ENCODE measurements at regions not wholly inside any gene's neighbourhood (a gene's known extent, or its start where the extent isn't known, plus 50 kb on each side); places are given as distances from the start of the nearest gene placed in this dataset.
"Not testable (repeated sequence)": the region's sequence is repeated elsewhere in the genome, so short reads cannot be mapped to it uniquely, and the experiment has no call there.

- TF ChIP-seq CTCF (conservative IDR thresholded peaks at IDR 0.05) (no peak), ZFX (IDR thresholded peaks at IDR 0.05) (no peak)
- no peak overlapping the region for H3K27ac ChIP-seq
These were observed 96.8 kb upstream of the TAS2R1 start for GRCh38 chr5:9726931-9727330.

GRCh38 chr5:9725265-9725664, 95.1 kb upstream of the TAS2R1 start:
- not testable (repeated sequence) for H3K27ac ChIP-seq

- TF ChIP-seq CTCF (conservative IDR thresholded peaks at IDR 0.05) = no peak
- TF ChIP-seq ZFX (IDR thresholded peaks at IDR 0.05) = no peak
- H3K27ac ChIP-seq = no peak overlapping the region
These were observed 94.6 kb upstream of the TAS2R1 start for GRCh38 chr5:9724707-9725106.

DNA sequence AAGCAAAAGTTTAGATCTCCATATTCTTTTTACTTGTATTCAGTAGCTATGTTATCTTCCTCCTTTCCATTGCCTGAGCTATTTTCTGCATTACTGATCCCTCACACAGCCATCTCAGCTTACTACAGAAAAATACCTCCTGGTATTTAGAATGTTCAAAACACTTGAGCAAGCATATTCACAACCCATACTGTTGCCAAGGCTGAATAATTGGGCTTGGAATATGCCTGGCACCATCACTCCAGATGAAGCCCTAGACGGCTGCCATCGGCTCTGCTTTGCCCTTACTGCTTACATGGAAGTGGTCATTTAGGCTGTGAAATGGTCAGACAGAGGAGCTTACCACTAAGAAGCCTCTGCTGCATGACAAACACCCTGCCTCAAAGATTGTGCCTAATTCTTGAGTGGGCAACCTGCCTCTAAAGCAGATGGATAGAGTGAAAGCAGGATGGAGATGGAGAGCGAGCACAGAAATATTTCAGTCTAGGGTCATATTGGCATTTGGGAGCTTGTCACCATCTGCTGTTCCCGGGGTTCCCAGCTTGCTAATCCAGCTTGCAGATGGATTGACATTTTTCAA, 92.5 kb upstream of the TAS2R1 start:
- no peak for TF ChIP-seq ZFX (IDR thresholded peaks at IDR 0.05)
- no peak for TF ChIP-seq CTCF (conservative IDR thresholded peaks at IDR 0.05)
- H3K27ac ChIP-seq = no peak overlapping the region

GRCh38 chr5:9721161-9721560, 91.0 kb upstream of the TAS2R1 start:
- TF ChIP-seq CTCF (conservative IDR thresholded peaks at IDR 0.05) (no peak), ZFX (IDR thresholded peaks at IDR 0.05) (no peak)
- no peak overlapping the region for H3K27ac ChIP-seq

GRCh38 chr5:9720361-9720760, 90.2 kb upstream of the TAS2R1 start:
- TF ChIP-seq CTCF (conservative IDR thresholded peaks at IDR 0.05) (no peak), ZFX (IDR thresholded peaks at IDR 0.05) (no peak)

GRCh38 chr5:9716838-9717281, 86.7 kb upstream of the TAS2R1 start:
- TF ChIP-seq ZFX (IDR thresholded peaks at IDR 0.05) = no peak
- no peak for TF ChIP-seq CTCF (conservative IDR thresholded peaks at IDR 0.05)
- no peak overlapping the region for H3K27ac ChIP-seq

More at GRCh38 chr5:9720361-9720760, 90.2 kb upstream of the TAS2R1 start:
- no peak overlapping the region for H3K27ac ChIP-seq

DNA sequence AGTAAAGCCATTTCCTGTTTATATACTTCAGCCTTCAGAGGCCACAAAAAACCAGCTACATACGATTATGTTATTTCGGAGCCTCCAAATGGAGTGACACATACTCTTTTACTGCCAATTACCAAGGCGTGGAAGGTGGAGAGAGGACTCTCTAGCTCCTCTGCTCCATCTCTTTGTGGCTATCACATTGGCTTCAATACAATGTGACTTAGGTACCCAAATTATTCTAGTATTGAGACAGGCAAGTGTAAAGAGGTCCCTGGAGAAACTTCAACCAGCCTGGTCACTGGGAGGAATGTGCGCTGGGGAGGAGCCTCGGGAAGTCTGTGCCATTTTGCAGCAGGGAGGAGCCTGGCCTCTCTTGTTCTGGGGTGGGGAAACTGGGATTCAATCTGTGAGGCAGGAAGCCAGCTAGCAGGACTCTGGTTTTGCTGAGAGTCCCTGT, 85.8 kb upstream of the TAS2R1 start:
- TF ChIP-seq ZFX (IDR thresholded peaks at IDR 0.05) (no peak), CTCF (conservative IDR thresholded peaks at IDR 0.05) (no peak)
- no peak overlapping the region for H3K27ac ChIP-seq
